ENCODE measurements at regions not wholly inside any gene's neighbourhood (a gene's known extent, or its start where the extent isn't known, plus 50 kb on each side); places are given as distances from the start of the nearest gene placed in this dataset.

DNA sequence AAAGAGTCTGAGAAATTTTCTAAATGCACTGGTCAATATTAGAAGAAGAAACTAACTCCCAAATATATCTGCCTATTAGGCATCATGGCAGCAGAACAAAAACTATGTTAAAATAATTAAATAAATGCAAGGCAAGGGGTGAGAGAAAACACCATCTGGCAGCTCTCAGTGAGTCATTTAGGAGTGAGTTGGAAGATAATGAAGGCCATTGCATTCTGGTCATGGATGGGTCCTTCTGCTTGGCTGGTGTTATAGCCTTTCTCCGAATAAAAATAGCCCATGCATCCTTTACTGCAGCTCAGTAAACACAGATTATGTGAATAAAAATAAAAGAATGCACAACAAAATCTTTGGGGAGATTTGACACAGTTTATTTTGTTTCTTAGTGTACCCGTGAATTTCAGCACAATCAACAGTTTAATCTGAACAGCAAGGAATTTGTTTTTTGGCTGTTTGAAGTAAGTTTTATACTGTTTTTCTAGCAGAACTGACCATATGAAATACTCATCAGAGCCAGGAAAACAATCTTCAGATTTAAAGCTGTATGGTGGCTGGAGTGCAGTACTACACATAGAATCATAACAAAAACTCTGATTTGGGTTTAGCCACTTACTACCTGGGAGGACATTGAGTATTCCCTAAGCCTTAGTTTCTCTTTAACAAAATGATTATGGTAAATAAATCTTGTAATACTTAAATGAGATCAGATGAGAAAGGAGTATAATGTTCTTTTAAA lies 225.1 kb upstream of the ITGA4 start:
- TF ChIP-seq EZH2phosphoT487 (IDR thresholded peaks at IDR 0.05; ENCODE audit: insufficient read depth, low read depth), result no peak
- no peak for TF ChIP-seq EZH2 (IDR thresholded peaks at IDR 0.05; ENCODE audit: insufficient read depth, poor library complexity, severe bottlenecking)

Measured in GM23248 (cell line).